Common myeloid progenitor, CD34-positive (primary cell): ENCODE measurements at regions not wholly inside any gene's neighbourhood (a gene's known extent, or its start where the extent isn't known, plus 50 kb on each side); places are given as distances from the start of the nearest gene placed in this dataset.

Experiments used
- CTCF ChIA-PET: fragments of 350-600 bp; sonication (Branson Sonifier 250); formaldehyde crosslinking; loops from one replicate; lab custom pipeline; 2021; ENCODE audit warnings: antibody characterized with exemption; lab: Charles Lee
- POLR2A ChIA-PET: fragments of 350-600 bp; sonication (Branson Sonifier 250); formaldehyde crosslinking; loops from one replicate; lab custom pipeline; 2021; ENCODE audit warnings: antibody characterized with exemption; lab: Charles Lee
- DNase-seq, 3 donors: peaks; one replicate each; pipeline versions ENCODE4 v3.0.0 to v3.0.0-alpha.2; 2013
- H3K27ac ChIP-seq, 2 experiments: 1 replicate in 1 of 2; 2 replicates in 1 of 2; pipeline ENCODE4 v1.7.0; 2013; ENCODE audit warnings: inconsistent platforms in 2 of 2, low read length in 2 of 2, mild to moderate bottlenecking in 2 of 2, low read depth in 1 of 2, moderate library complexity in 1 of 2; ENCODE audit not compliant: severe bottlenecking in 2 of 2, insufficient read depth in 1 of 2, poor library complexity in 1 of 2
- H3K27me3 ChIP-seq, 5 experiments: replicated peaks in 2 of 5; 1 replicate in 3 of 5; 2 replicates in 2 of 5; pipeline versions ENCODE4 v1.6.1 to v1.7.0; 2013; ENCODE audit warnings: low read length in 4 of 5, mild to moderate bottlenecking in 2 of 5, moderate library complexity in 2 of 5, inconsistent platforms in 1 of 5; ENCODE audit not compliant: insufficient read depth in 5 of 5, control insufficient read depth in 4 of 5
- H3K36me3 ChIP-seq, 4 experiments: 1 replicate in 2 of 4; 2 replicates in 2 of 4; pipeline versions ENCODE4 v1.6.1 to v1.7.0; 2013; ENCODE audit warnings: low read length in 3 of 4, control low read depth in 1 of 4, mild to moderate bottlenecking in 1 of 4; ENCODE audit not compliant: control insufficient read depth in 4 of 4, insufficient read depth in 4 of 4
- H3K4me1 ChIP-seq, 4 experiments: 1 replicate in 3 of 4; 2 replicates in 1 of 4; pipeline versions ENCODE4 v1.6.1 to v1.7.1; 2013; ENCODE audit warnings: low read length in 3 of 4, mild to moderate bottlenecking in 3 of 4, control low read depth in 1 of 4, inconsistent platforms in 1 of 4, moderate library complexity in 1 of 4; ENCODE audit not compliant: control insufficient read depth in 4 of 4, insufficient read depth in 4 of 4; ENCODE audit errors: control extremely low read depth in 1 of 4
- H3K4me3 ChIP-seq, 7 experiments: 1 replicate in 4 of 7; 2 replicates in 3 of 7; pipeline versions ENCODE4 v1.5.1 to v1.7.0; 2013; ENCODE audit warnings: mild to moderate bottlenecking in 7 of 7, low read length in 6 of 7, moderate library complexity in 6 of 7, inconsistent platforms in 2 of 7, low read depth in 2 of 7, control low read depth in 1 of 7; ENCODE audit not compliant: insufficient read depth in 4 of 7, control insufficient read depth in 1 of 7; ENCODE audit errors: extremely low read depth in 1 of 7
- H3K9me3 ChIP-seq, 5 experiments: 1 replicate in 4 of 5; 2 replicates in 1 of 5; pipeline versions ENCODE4 v1.6.1 to v1.7.1; 2013; ENCODE audit warnings: low read length in 4 of 5, mild to moderate bottlenecking in 2 of 5, inconsistent platforms in 1 of 5, low read depth in 1 of 5, moderate library complexity in 1 of 5; ENCODE audit not compliant: control insufficient read depth in 4 of 5, insufficient read depth in 2 of 5; ENCODE audit errors: control extremely low read depth in 1 of 5
- WGBS: methylation state at CpG from one replicate; pipeline ENCODE4 v1.1.5; 2013; ENCODE audit not compliant: insufficient coverage; 5-methylcytosine and 5-hydroxymethylcytosine counted together

- H3K27me3 ChIP-seq: no peaks in the 10 kb centered on the region
- H3K9me3 ChIP-seq: no peaks in the 10 kb centered on the region
- H3K4me1 ChIP-seq: no peaks in the 10 kb centered on the region
- no peaks in the 10 kb centered on the region for H3K36me3 ChIP-seq
- H3K4me3 ChIP-seq: no peak overlapping the region
- DNase-seq: peak in 2 of 3 donors; percentile 23 to 47
- CTCF ChIA-PET: no interaction called here
- POLR2A ChIA-PET: no interaction called here
- WGBS: 100% methylated on average over 1 of the region's 2 CpGs
- no peak overlapping the region for H3K27ac ChIP-seq
Measured at GRCh38 chr16:65323655-65324237, 201.9 kb upstream of the CDH11 start.

- WGBS: 82% methylated on average over 3 of the region's 6 CpGs
- H3K4me3 ChIP-seq: no peak overlapping the region
- H3K27ac ChIP-seq: no peak overlapping the region
- no peaks in the 10 kb centered on the region for H3K27me3 ChIP-seq
- H3K36me3 ChIP-seq: no peaks in the 10 kb centered on the region
- no peak for DNase-seq
- CTCF ChIA-PET: no interaction called here
- H3K9me3 ChIP-seq: no peaks in the 10 kb centered on the region
- POLR2A ChIA-PET: no interaction called here
- no peaks in the 10 kb centered on the region for H3K4me1 ChIP-seq
Measured at GRCh38 chr16:65319621-65320231, 197.9 kb upstream of the CDH11 start.

GRCh38 chr16:65318590-65319257 is 196.9 kb upstream of the CDH11 start:
- H3K9me3 ChIP-seq: no peaks in the 10 kb centered on the region
- DNase-seq: no peak
- no peaks in the 10 kb centered on the region for H3K27me3 ChIP-seq
- POLR2A ChIA-PET: no interaction called here
- no peaks in the 10 kb centered on the region for H3K36me3 ChIP-seq
- no peaks in the 10 kb centered on the region for H3K4me1 ChIP-seq
- CTCF ChIA-PET: no interaction called here
- H3K4me3 ChIP-seq: no peak overlapping the region
- no peak overlapping the region for H3K27ac ChIP-seq

GRCh38 chr16:65318138-65318537 is 196.3 kb upstream of the CDH11 start:
- POLR2A ChIA-PET: no interaction called here
- WGBS: 76% methylated on average over 8 of the region's 9 CpGs

GRCh38 chr16:65316808-65317207 is 194.9 kb upstream of the CDH11 start:
- ChIA-PET CTCF (no interaction called here), POLR2A (no interaction called here)
- no peaks in the 10 kb centered on the region for H3K4me1 ChIP-seq

More at GRCh38 chr16:65318138-65318537, 196.3 kb upstream of the CDH11 start:
- CTCF ChIA-PET: no interaction called here
- Histone ChIP-seq H3K4me1 (no peaks in the 10 kb centered on the region), H3K4me3 (no peak overlapping the region), H3K27me3 (no peaks in the 10 kb centered on the region), H3K27ac (no peak overlapping the region), H3K9me3 (no peaks in the 10 kb centered on the region), H3K36me3 (no peaks in the 10 kb centered on the region)
- DNase-seq: no peak

GRCh38 chr16:65315081-65315780 is 193.4 kb upstream of the CDH11 start:
- H3K4me1 ChIP-seq: no peaks in the 10 kb centered on the region
- no peak for DNase-seq
- H3K9me3 ChIP-seq: no peaks in the 10 kb centered on the region
- no peak overlapping the region for H3K27ac ChIP-seq
- no peaks in the 10 kb centered on the region for H3K27me3 ChIP-seq
- WGBS: 99% methylated on average over 5 of the region's 7 CpGs
- no peaks in the 10 kb centered on the region for H3K36me3 ChIP-seq
- CTCF ChIA-PET: no interaction called here
- no peak overlapping the region for H3K4me3 ChIP-seq
- POLR2A ChIA-PET: no interaction called here

More at GRCh38 chr16:65316808-65317207, 194.9 kb upstream of the CDH11 start:
- Histone ChIP-seq H3K9me3 (no peaks in the 10 kb centered on the region), H3K27ac (no peak overlapping the region), H3K4me3 (no peak overlapping the region), H3K27me3 (no peaks in the 10 kb centered on the region), H3K36me3 (no peaks in the 10 kb centered on the region)
- WGBS: 100% methylated on average over 2 of the region's 3 CpGs
- DNase-seq: no peak

GRCh38 chr16:65314627-65315008 is 192.8 kb upstream of the CDH11 start:
- Histone ChIP-seq H3K36me3 (no peaks in the 10 kb centered on the region), H3K27me3 (no peaks in the 10 kb centered on the region), H3K4me3 (no peak overlapping the region), H3K4me1 (no peaks in the 10 kb centered on the region), H3K27ac (no peak overlapping the region), H3K9me3 (no peaks in the 10 kb centered on the region)
- WGBS: no CpG with 5 or more reads among the region's 2 CpGs
- ChIA-PET CTCF (no interaction called here), POLR2A (no interaction called here)
- no peak for DNase-seq
